Stomach (tissue), 4 donors: ENCODE measurements at regions not wholly inside any gene's neighbourhood (a gene's known extent, or its start where the extent isn't known, plus 50 kb on each side); places are given as distances from the start of the nearest gene placed in this dataset.

Source experiments
- POLR2A ChIP-seq, 4 donors: fragments of 450-650 bp; IDR thresholded peaks; one replicate each; pipeline ENCODE4 v1.6.1; 2016; ENCODE audit warnings: antibody characterized with exemption in 4 of 4, control low read depth in 2 of 4, mild to moderate bottlenecking in 1 of 4, moderate library complexity in 1 of 4
- POLR2AphosphoS5 ChIP-seq, 3 donors: sonication (generic); formaldehyde crosslinking; IDR thresholded peaks; one replicate each; pipeline ENCODE4 v1.6.1; 2016; ENCODE audit warnings: antibody characterized with exemption in 3 of 3

GRCh38 chr3:159627229-159627628, 361.4 kb upstream of the IL12A start:
- no peak for TF ChIP-seq POLR2A (IDR thresholded peaks at IDR 0.05)
- TF ChIP-seq POLR2AphosphoS5 (IDR thresholded peaks at IDR 0.05) = no peak
